ENCODE measurements at regions not wholly inside any gene's neighbourhood (a gene's known extent, or its start where the extent isn't known, plus 50 kb on each side); places are given as distances from the start of the nearest gene placed in this dataset.

- no peak for TF ChIP-seq CTCF (IDR thresholded peaks at IDR 0.05; ENCODE audit: borderline replicate concordance, insufficient read depth, low read depth, low read length)
- no peak overlapping the region for H3K4me3 ChIP-seq (ENCODE audit: low read depth, low read length)
Measured at GRCh38 chr9:73596321-73596720, 444.7 kb downstream of the ANXA1 start.

GRCh38 chr9:73597039-73597438 lies 445.4 kb downstream of the ANXA1 start:
- no peak overlapping the region for H3K4me3 ChIP-seq (ENCODE audit: low read depth, low read length)

GRCh38 chr9:73597771-73598170 lies 446.1 kb downstream of the ANXA1 start:
- TF ChIP-seq CTCF (IDR thresholded peaks at IDR 0.05; ENCODE audit: borderline replicate concordance, insufficient read depth, low read depth, low read length) = no peak

More at GRCh38 chr9:73597039-73597438, 445.4 kb downstream of the ANXA1 start:
- no peak for TF ChIP-seq CTCF (IDR thresholded peaks at IDR 0.05; ENCODE audit: borderline replicate concordance, insufficient read depth, low read depth, low read length)

GRCh38 chr9:73609381-73609780 lies 457.7 kb downstream of the ANXA1 start:
- no peak for TF ChIP-seq CTCF (IDR thresholded peaks at IDR 0.05; ENCODE audit: borderline replicate concordance, insufficient read depth, low read depth, low read length)
- H3K4me3 ChIP-seq (ENCODE audit: low read depth, low read length) = no peak overlapping the region

More at GRCh38 chr9:73597771-73598170, 446.1 kb downstream of the ANXA1 start:
- no peak overlapping the region for H3K4me3 ChIP-seq (ENCODE audit: low read depth, low read length)

- H3K4me3 ChIP-seq (ENCODE audit: low read depth, low read length) = no peak overlapping the region
- TF ChIP-seq CTCF (IDR thresholded peaks at IDR 0.05; ENCODE audit: borderline replicate concordance, insufficient read depth, low read depth, low read length) = no peak
Measured at GRCh38 chr9:73611032-73611431, 459.4 kb downstream of the ANXA1 start.

- H3K4me3 ChIP-seq (ENCODE audit: low read depth, low read length) = no peak overlapping the region
Measured at GRCh38 chr9:73613092-73613701, 461.5 kb downstream of the ANXA1 start.

More at GRCh38 chr9:73613092-73613701, 461.5 kb downstream of the ANXA1 start:
- no peak for TF ChIP-seq CTCF (IDR thresholded peaks at IDR 0.05; ENCODE audit: borderline replicate concordance, insufficient read depth, low read depth, low read length)

All from GM12875 (cell line).